ENCODE measurements at regions not wholly inside any gene's neighbourhood (a gene's known extent, or its start where the extent isn't known, plus 50 kb on each side); places are given as distances from the start of the nearest gene placed in this dataset.

GRCh38 chr9:27799326-27799725, 226.0 kb upstream of the C9orf72 start:
- no peak for ATAC-seq (ENCODE audit: low FRiP score)
- TF ChIP-seq CTCF (IDR thresholded peaks at IDR 0.05), result no peak
- DNase-seq (ENCODE audit: low spot score), result no peak

- DNase-seq (ENCODE audit: low spot score) (no peak), ATAC-seq (ENCODE audit: low FRiP score) (no peak)
These were observed 226.9 kb upstream of the C9orf72 start for GRCh38 chr9:27800159-27800558.

GRCh38 chr9:27800692-27801370, 227.6 kb upstream of the C9orf72 start:
- DNase-seq (ENCODE audit: low spot score) (no peak), ATAC-seq (ENCODE audit: low FRiP score) (no peak)
- TF ChIP-seq CTCF (IDR thresholded peaks at IDR 0.05), result no peak

More at GRCh38 chr9:27800159-27800558, 226.9 kb upstream of the C9orf72 start:
- TF ChIP-seq CTCF (IDR thresholded peaks at IDR 0.05), result no peak

- DNase-seq (ENCODE audit: low spot score) (no peak), ATAC-seq (ENCODE audit: low FRiP score) (no peak)
- TF ChIP-seq CTCF (IDR thresholded peaks at IDR 0.05), result no peak
These were observed 228.3 kb upstream of the C9orf72 start for GRCh38 chr9:27801545-27801944.

GRCh38 chr9:27802418-27802817, 229.1 kb upstream of the C9orf72 start:
- TF ChIP-seq CTCF (IDR thresholded peaks at IDR 0.05), result no peak
- no peak for DNase-seq (ENCODE audit: low spot score)
- no peak for ATAC-seq (ENCODE audit: low FRiP score)

- TF ChIP-seq CTCF (IDR thresholded peaks at IDR 0.05), result no peak
- ATAC-seq (ENCODE audit: low FRiP score) (no peak), DNase-seq (ENCODE audit: low spot score) (no peak)
These were observed 235.6 kb upstream of the C9orf72 start for GRCh38 chr9:27808864-27809263.

- DNase-seq (ENCODE audit: low spot score) (no peak), ATAC-seq (ENCODE audit: low FRiP score) (no peak)
- no peak for TF ChIP-seq CTCF (IDR thresholded peaks at IDR 0.05)
These were observed 244.5 kb upstream of the C9orf72 start for GRCh38 chr9:27817747-27818146.
